Gastrocnemius medialis (tissue), 4 donors: ENCODE measurements at regions not wholly inside any gene's neighbourhood (a gene's known extent, or its start where the extent isn't known, plus 50 kb on each side); places are given as distances from the start of the nearest gene placed in this dataset.

ENCODE experiments used
- CTCF ChIP-seq, 5 experiments: fragments of 450-650 bp in 3 of 5; fragments of 200-600 bp in 2 of 5; sonication (generic) in 2 of 5; IDR thresholded peaks in 4 of 5; conservative IDR thresholded peaks in 1 of 5; 1 replicate in 4 of 5; 2 replicates in 1 of 5; pipeline ENCODE4 v1.5.1; 2016 to 2019; ENCODE audit warnings: antibody characterized with exemption in 5 of 5, mild to moderate bottlenecking in 3 of 5, moderate library complexity in 3 of 5
- POLR2A ChIP-seq, 2 donors: fragments of 450-650 bp; IDR thresholded peaks; one replicate each; pipeline ENCODE4 v1.6.1; 2017; ENCODE audit warnings: antibody characterized with exemption in 2 of 2, mild to moderate bottlenecking in 2 of 2, moderate library complexity in 2 of 2

- no peak for TF ChIP-seq CTCF (IDR thresholded peaks at IDR 0.05 in 4 of 5, conservative IDR thresholded peaks at IDR 0.05 in 1 of 5)
- no peak for TF ChIP-seq POLR2A (IDR thresholded peaks at IDR 0.05)
Measured at GRCh38 chr7:115574681-115575291, 455.8 kb downstream of the TFEC start.
